GM21381 (cell line): ENCODE measurements at regions not wholly inside any gene's neighbourhood (a gene's known extent, or its start where the extent isn't known, plus 50 kb on each side); places are given as distances from the start of the nearest gene placed in this dataset.
"Not testable (repeated sequence)": the region's sequence is repeated elsewhere in the genome, so short reads cannot be mapped to it uniquely, and the experiment has no call there.

ENCODE experiments used
- ATAC-seq: cut with Tn5 transposase; IDR thresholded peaks from one replicate; pipeline ENCODE4 v1.9.1; 2021; ENCODE audit warnings: mild to moderate bottlenecking, moderate library complexity; ENCODE audit not compliant: unreplicated experiment

DNA sequence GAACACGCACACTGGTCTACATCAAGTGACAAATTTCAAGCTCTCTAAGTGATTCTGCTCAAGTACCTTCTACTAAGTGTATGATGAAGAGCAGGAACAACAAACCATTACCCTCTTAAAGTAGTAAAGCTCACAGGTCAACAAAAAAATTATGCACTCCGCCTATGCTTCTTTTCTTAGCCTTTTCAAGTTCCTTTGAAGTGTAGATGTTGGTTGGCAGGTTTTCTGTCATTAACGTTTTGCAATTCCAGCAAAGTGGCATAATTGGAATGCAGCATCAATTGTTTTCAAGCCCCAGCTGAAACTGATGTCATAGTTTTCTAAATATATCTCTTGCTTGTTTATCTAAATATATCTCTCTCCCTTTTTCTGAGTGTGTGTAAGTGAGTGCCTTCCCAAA lies 396.9 kb upstream of the EYS start:
- no peak for ATAC-seq

DNA sequence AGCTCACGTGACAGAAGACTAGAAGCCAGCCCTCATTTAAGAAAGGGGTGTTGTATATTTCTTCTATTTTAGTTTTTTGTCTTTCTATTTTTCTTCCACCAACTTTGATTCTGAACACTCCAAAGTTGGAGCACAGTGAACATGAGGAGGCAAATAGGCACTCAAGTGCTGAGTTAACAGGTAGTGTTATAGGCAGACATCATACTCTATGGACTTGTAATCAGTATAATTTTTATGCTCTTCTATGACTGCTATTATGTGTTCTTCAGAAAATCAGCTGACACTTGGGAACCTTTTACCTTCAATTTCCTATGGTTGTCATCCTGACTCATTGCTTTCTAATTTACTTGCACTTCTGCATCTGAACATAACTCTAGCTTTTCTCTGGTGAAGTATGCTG lies 396.3 kb upstream of the EYS start:
- no peak for ATAC-seq

GRCh38 chr6:66096679-66097078 lies 389.7 kb upstream of the EYS start:
- ATAC-seq, result no peak

DNA sequence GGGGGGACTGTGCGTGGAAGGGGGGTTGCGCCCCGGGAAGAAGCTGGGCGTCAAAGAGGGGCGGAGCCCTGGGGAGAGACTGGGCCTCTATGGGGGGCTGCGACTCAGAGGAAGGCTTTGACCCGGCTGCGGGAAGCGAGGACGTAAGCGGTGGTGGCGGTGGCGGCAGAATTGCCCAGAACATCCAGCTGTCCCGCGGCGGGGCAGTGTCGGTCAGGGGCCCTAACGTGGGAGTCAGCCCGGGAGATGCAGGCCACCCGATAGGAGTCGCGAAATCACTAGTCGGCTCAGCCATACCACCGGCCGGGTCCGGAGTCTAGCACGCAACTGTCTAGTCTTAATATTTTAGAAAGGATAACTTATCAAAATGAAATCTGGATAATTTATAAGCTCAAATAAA lies 387.6 kb upstream of the EYS start:
- ATAC-seq, result no peak

GRCh38 chr6:66092306-66092705 lies 385.3 kb upstream of the EYS start:
- ATAC-seq, result not testable (repeated sequence)

- no peak for ATAC-seq
Observed at GRCh38 chr6:66086532-66086931, 379.5 kb upstream of the EYS start.

DNA sequence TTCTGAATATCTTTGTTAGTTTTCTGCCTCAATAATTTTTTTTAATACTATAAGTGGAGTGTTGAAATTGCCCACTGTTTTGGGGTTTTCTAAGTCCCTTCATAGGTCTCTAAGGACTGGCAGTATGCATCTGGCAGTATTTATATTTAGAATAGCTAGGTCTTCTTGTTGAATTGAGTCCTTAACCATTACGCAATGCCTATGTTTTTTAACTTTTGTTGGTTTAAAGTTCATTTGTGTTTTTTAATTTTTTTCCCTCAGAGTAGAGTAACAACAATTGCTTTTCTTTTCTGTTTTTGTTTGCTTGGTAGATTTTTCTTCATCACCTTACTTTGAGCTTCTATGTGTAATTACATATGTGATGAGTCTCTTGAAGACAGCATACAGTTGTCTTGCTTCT lies 375.9 kb upstream of the EYS start:
- no peak for ATAC-seq

- no peak for ATAC-seq
Observed at GRCh38 chr6:66068907-66069306, 361.9 kb upstream of the EYS start.

DNA sequence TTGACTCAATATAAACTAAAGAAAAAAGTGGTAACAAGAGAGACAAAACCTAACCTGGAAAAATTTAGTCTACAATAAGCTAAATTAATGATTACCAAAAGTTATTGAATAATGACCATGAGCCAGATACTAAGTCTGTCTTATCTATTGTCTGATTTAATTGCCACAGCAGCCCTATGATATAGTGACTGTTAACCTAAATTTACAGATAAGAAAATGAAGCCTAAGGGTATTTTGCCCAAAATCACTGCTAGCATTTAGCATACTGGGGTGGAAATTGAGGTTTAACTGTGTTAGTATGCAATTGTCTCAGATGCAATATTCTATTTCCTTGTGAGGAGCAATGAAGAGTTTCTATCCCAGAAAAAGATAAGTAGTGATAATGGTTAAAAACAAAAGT lies 361.0 kb upstream of the EYS start:
- no peak for ATAC-seq

DNA sequence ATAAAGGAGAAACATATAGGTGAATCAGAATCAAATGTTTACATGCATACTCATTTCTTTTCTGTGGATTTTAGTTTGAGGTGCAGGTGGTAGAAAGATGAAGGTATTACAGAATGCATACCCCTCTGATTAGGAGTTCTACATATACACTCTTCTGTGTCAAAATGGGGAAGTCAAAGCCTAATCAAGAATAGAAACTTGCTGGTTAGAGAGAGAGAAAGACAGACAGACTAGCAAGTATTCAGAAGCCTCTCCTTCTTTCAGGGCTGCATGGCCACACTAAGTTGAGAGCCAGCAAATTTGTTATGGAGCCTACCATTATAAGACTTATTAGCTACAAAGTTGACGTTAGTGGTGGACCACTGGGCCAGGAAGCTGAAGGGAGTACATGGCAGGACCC lies 358.3 kb upstream of the EYS start:
- ATAC-seq, result no peak

DNA sequence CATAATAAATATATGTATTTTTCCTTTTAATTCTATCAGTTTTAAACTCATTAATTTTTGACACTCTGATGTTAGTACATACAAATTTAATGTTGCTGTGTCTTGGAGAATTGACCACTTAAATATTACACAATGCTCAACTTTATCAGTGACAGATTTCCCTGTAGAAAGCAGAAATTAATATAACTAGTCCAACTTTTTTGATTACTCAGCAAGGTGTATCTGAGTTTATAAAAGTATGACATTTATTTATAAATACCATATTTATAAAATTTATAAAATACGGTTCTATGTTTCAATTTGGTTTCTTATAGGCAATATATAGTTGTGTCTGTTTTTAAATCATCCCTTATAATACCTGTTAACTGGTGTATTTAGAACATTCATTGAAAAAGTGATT lies 350.0 kb upstream of the EYS start:
- ATAC-seq, result no peak

DNA sequence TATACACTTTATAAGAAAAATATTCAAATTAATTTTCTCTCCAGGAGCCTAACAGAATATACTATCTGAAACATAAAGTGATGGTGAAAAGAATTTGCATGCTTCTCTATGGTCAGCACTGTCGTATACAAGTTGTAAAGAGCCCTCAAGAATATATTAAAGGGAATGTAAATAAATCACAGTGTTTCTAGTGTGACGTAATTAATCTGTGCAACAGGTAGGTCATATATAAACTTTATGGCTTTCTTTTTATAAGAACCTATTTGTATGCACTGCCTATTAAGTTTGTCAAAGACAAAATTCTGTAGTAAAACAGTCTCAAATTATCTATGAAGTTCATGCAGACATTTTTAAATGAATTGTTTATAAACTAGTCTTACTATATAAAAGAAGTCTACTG lies 347.9 kb upstream of the EYS start:
- ATAC-seq, result no peak

GRCh38 chr6:66051812-66052211 lies 344.8 kb upstream of the EYS start:
- no peak for ATAC-seq

DNA sequence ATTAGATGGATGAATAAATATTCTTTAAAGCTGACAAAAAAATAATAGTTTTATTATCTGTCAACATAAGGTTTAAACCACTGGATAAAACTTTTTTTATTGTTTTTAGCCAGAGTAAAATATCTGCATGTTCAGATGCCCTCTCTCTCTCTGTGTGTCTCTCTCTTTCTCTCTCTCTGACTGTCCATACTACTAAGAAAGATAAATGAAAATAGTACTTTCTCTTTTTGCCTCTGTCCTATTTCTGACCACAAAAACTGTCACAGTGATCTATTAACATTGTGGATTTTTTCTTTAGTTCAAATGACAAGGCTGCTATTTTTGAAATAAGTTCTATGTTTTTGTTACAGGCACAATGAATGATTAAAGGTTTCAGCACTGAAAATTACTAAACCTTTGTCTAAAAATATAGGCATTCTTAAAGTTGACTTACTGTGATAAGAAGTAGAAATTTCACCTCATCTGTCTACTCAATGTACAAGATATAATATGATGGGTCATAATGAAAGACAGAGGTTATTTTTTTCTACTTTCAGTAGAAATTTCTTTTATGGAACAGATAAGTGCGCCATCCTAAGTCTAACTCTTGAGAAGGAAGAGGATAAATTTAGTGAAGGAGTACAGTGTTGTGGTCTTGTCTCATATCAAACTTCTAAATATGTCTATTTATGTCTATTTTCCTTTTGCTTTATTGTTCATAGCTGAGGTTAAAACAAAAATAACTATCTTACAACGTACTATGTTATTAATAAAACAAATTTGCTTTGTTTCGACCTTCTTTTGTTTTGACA lies 341.9 kb upstream of the EYS start:
- no peak for ATAC-seq

- ATAC-seq, result no peak
Observed at GRCh38 chr6:66032626-66033025, 325.6 kb upstream of the EYS start.

DNA sequence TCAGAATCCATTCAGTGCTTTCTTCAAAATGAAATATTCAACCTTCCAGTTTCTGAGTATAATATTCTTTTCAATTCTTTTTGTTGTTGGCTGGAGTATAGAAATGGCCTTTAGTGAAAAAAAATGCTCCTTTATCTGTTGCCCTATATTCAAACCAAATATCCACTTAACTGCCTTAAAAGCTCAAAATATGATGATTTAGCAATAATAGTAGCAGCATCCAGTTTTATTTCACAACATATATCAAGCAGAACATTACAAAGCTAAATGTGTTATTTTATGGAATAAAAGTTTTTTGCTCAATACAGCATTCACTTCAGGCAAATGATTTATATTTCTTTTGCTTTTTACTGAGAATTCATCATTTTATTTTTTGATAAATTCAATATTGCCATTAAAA lies 322.4 kb upstream of the EYS start:
- ATAC-seq, result no peak

- ATAC-seq, result no peak
Observed at GRCh38 chr6:65999288-65999791, 292.3 kb upstream of the EYS start.

DNA sequence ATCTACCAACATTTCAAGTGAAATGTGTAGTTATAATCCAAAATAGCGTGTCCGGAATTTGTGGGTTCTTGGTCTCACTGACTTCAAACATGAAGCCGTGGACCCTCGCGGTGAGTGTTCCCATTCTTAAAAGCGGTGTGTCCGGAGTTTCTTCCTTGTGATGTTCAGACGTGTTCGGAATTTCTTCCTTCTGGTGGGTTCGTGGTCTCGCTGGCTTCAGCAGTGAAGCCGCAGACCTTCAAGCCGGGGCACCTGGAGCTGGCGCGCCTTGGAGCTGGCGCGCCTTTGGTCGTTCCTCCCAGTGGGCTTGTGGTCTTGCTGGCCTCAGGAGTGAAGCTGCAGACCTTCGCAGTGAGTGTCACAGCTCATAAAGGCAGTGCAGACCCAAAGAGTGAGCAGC lies 291.5 kb upstream of the EYS start:
- no peak for ATAC-seq

DNA sequence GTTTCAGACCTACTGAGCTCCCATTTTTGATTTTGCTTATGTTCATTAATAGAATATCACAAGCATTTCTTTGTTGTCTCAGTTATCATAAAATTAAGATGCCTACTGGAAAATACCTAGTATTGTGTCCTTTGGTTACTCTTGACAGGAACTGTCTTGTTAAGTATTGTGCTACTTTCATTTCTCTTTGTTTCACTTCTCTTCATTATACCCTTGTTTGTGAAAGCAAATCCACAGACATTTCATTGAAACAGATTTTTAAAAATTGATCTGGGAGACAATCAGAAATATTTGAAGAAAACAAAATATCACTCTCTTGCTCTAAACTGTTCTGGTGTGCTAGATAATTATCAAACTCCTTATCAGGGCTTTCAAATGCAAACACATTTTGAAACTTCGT lies 290.5 kb upstream of the EYS start:
- no peak for ATAC-seq

DNA sequence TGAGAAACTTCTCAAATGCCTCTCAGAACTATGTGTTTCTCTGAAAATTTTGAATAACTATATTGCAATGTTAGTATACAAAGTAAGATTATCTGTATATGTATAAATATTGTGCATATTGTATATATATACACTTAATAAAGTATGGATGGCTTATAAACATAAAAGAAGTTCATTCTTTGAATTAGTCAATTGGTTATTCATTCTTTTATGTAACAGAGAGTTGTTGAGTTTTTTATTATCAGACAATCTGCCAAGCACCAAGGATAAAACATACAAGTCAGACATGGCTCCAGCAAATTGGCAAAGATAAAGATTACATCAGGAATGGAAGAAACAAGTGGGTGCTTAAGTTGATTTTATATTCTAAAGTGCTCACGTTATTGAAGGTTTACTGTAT lies 289.1 kb upstream of the EYS start:
- no peak for ATAC-seq

DNA sequence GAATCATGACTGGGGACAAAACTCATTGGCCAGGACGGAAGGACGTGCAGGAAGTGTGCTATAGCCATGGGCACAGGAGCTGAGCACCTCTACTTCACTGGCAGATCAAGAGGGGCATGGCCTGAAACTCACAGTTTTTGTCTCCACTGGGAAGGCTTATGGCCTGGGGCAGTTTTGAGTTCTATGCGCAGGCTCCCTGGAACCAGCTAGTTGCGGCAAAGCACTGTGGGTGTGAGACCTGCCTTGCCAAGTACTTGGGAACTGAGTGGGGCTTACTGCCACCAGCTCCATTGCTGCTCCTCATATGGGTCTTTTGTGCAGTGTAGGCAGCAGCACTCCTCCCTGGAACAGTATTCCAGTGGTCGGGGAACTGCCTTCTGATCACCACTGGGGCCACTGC lies 282.6 kb upstream of the EYS start:
- no peak for ATAC-seq

DNA sequence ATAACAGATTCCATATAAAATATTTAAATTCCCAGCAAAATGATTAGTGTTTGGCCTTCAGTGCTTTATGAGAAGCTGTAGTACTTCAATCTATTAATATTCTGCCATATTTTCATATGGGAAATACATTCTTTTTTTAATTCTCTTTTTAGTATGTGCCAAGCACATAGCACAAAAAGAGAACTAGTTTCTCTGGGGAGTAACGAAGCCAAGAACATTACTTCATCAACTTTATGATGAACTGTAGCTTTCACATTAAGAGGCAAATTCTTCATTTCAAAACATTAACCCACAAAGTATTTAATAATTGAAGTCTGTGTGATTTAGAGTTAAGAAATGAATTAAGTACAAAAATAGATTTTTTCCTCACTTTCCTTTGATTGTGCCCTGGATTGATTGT lies 281.0 kb upstream of the EYS start:
- no peak for ATAC-seq

DNA sequence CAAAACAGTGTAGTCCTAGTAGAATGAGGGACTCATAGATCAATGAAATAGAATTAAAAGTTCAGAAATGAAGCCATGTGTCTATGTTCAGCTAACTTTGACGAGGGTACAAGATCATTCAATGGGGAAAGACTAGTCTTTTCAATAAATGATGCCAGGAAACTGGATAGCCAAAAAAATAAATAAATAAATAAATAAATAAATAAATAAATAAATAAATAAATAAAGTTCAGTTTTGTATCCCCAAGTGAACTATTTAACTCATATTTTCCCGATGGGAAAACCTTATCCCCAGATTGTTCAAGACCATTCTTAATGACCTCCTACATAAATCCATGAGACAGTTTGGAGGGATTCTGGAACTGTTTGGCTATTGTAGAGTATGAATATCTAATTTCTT lies 277.1 kb upstream of the EYS start:
- ATAC-seq, result no peak
